KOPT-K1 (cell line): ENCODE measurements at regions not wholly inside any gene's neighbourhood (a gene's known extent, or its start where the extent isn't known, plus 50 kb on each side); places are given as distances from the start of the nearest gene placed in this dataset.

Source experiments
- H3K27ac ChIP-seq: fragments of 200-600 bp; sonication (generic); 2 replicates; pipeline ENCODE4 v1.5.1; 2016; ENCODE audit warnings: antibody characterized with exemption, mild to moderate bottlenecking, low read depth, low read length; ENCODE audit not compliant: poor library complexity, severe bottlenecking
- H3K36me3 ChIP-seq: fragments of 200-600 bp; sonication (generic); 2 replicates; pipeline ENCODE4 v1.5.1; 2017; ENCODE audit warnings: antibody characterized with exemption, mild to moderate bottlenecking, low read length, moderate library complexity; ENCODE audit not compliant: insufficient read depth
- H3K9me3 ChIP-seq: fragments of 200-600 bp; sonication (generic); 2 replicates; pipeline ENCODE4 v1.5.1; 2017; ENCODE audit warnings: antibody characterized with exemption, low read length, mild to moderate bottlenecking; ENCODE audit not compliant: insufficient read depth, poor library complexity, severe bottlenecking

GRCh38 chr15:60086681-60087429 lies 82.7 kb downstream of the FOXB1 start:
- no peaks in the 10 kb centered on the region for H3K9me3 ChIP-seq
- no peak overlapping the region for H3K27ac ChIP-seq

DNA sequence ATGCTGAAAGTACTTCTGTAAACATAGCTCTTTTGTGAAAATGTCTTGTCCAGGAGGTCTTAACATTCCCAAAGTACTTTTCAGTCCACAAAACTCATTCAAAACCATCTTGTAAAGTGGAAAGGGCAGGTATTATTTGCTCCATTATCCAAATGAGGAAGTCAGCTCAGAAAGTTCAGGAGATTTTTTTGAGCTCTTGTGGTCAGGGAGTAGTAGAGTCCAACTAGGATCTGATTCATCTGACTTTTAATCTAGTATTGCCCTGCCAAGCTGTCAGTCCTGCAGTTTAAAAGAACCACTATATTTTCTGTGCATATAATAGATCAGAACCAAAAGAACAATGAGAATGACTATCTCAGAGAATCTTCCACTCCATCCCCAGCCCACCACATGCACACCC lies 83.5 kb downstream of the FOXB1 start:
- H3K9me3 ChIP-seq = no peaks in the 10 kb centered on the region
- H3K36me3 ChIP-seq = no peaks in the 10 kb centered on the region
- H3K27ac ChIP-seq = no peak overlapping the region

More at GRCh38 chr15:60086681-60087429, 82.7 kb downstream of the FOXB1 start:
- H3K36me3 ChIP-seq = no peaks in the 10 kb centered on the region

DNA sequence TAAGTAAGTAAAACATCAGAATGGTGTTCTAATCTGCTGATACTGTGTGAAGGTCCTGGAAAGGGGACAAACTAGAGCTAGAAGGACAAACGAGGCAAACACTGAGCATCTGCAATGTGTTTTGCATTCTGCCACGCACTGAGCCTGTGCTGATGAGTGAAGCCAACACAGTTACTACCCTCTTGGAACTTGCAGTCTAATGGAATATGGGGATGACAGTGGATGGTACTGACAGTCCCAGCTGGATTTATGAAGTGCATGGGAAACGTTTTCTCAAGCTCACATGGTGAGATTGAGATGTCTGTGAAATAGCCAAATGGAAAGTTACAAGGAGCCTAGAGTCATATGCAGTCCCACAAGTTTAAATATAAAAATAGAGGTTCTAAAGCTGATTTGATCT lies 86.6 kb downstream of the FOXB1 start:
- Histone ChIP-seq H3K36me3 (no peaks in the 10 kb centered on the region), H3K27ac (no peak overlapping the region), H3K9me3 (no peaks in the 10 kb centered on the region)

DNA sequence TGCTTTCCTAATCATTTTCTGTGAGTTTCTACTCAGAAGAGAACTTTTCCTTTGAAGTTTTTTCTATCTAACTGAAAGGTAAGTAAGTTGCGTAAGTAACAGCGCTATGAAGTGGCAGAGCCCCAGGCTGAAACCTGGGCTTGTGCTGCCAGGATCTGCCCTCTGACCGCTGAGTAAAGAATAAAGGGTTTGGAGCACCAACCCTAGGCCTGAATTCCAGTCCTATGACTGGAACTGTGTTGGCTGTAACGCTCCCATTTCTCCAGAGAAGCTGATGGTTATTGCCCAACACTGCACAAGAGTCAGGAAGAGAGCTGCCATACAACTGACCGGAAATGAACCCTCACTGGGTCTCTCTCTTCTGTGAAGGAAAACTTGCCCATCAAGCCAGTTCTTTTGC lies 87.0 kb downstream of the FOXB1 start:
- Histone ChIP-seq H3K9me3 (no peaks in the 10 kb centered on the region), H3K36me3 (no peaks in the 10 kb centered on the region), H3K27ac (no peak overlapping the region)

DNA sequence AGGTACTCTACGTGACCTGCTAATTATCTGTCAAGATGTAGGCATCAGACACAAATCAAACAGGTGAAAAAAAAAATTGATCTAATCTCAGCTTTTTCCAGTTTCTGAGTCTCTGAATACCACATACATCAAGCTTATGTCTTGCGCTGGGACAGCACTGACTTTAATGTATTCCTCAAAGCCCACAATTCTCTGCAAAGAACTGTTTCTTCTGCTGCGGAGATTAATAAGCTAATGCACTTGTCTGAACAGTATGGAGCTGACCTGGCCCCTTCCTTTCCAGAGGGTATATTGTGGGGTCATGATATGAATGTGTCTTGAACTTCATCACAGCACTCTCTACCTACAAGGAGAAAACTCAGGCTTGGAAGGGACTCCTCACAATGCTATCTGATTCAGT lies 87.8 kb downstream of the FOXB1 start:
- Histone ChIP-seq H3K9me3 (peaks cover 6% of the 10 kb centered on the region), H3K27ac (no peak overlapping the region), H3K36me3 (no peaks in the 10 kb centered on the region)

DNA sequence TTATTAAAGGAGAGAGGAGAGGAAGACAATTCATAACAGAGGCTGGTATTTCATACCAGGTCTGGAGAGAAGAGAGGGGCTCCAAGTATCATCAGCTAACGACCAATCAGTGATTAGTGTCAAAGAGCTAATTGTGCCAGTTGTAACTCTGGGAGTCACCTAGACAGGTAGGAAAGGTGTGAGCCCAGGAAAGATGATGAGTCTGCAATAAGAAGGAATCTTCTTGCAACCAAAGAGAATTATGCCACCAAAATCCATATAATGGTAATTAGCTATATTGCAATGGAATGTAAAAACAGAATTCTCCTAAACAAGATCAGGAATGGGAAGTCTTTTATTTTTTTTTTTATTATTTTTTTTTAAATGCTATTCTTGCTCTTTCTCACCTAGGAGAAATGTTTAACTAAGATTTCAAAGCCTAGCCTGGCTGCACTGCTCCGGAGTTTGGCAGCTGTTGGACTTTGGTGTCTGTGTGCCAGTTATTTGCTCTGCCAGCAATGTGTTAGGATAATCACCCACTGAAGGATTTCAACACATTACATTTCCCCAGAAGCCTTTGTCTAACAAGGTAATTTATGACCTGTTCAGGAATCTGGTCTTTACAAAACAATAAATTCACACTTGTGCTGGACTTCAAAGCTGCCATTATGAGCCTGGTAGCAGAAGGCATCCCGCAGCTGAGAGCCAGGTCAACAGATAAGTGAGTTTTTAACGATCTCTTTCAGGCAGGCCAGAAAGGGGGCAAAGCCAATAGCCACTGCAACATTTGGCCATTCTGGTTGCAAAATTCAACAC lies 89.4 kb downstream of the FOXB1 start:
- peaks cover 12% of the 10 kb centered on the region for H3K9me3 ChIP-seq
- H3K36me3 ChIP-seq = no peaks in the 10 kb centered on the region
- no peak overlapping the region for H3K27ac ChIP-seq

- Histone ChIP-seq H3K27ac (no peak overlapping the region), H3K9me3 (peaks cover 12% of the 10 kb centered on the region), H3K36me3 (no peaks in the 10 kb centered on the region)
These were observed 91.6 kb downstream of the FOXB1 start for GRCh38 chr15:60095711-60096110.

GRCh38 chr15:60096157-60096556 lies 92.0 kb downstream of the FOXB1 start:
- Histone ChIP-seq H3K27ac (no peak overlapping the region), H3K36me3 (no peaks in the 10 kb centered on the region), H3K9me3 (peaks cover 12% of the 10 kb centered on the region)

GRCh38 chr15:60101416-60101815 lies 97.3 kb downstream of the FOXB1 start:
- Histone ChIP-seq H3K27ac (no peak overlapping the region), H3K36me3 (no peaks in the 10 kb centered on the region), H3K9me3 (peaks cover 12% of the 10 kb centered on the region)

GRCh38 chr15:60102748-60103147 lies 98.6 kb downstream of the FOXB1 start:
- no peaks in the 10 kb centered on the region for H3K36me3 ChIP-seq
- no peak overlapping the region for H3K27ac ChIP-seq
- peaks cover 9% of the 10 kb centered on the region for H3K9me3 ChIP-seq

GRCh38 chr15:60110909-60111308 lies 106.8 kb downstream of the FOXB1 start:
- Histone ChIP-seq H3K27ac (no peak overlapping the region), H3K9me3 (peaks cover 9% of the 10 kb centered on the region), H3K36me3 (no peaks in the 10 kb centered on the region)

GRCh38 chr15:60115579-60116380 lies 111.7 kb downstream of the FOXB1 start:
- Histone ChIP-seq H3K27ac (no peak overlapping the region), H3K9me3 (no peaks in the 10 kb centered on the region), H3K36me3 (no peaks in the 10 kb centered on the region)

GRCh38 chr15:60116456-60117089 lies 112.5 kb downstream of the FOXB1 start:
- no peaks in the 10 kb centered on the region for H3K36me3 ChIP-seq
- no peaks in the 10 kb centered on the region for H3K9me3 ChIP-seq
- H3K27ac ChIP-seq = no peak overlapping the region

GRCh38 chr15:60118146-60118545 lies 114.0 kb downstream of the FOXB1 start:
- Histone ChIP-seq H3K9me3 (no peaks in the 10 kb centered on the region), H3K36me3 (no peaks in the 10 kb centered on the region), H3K27ac (no peak overlapping the region)

DNA sequence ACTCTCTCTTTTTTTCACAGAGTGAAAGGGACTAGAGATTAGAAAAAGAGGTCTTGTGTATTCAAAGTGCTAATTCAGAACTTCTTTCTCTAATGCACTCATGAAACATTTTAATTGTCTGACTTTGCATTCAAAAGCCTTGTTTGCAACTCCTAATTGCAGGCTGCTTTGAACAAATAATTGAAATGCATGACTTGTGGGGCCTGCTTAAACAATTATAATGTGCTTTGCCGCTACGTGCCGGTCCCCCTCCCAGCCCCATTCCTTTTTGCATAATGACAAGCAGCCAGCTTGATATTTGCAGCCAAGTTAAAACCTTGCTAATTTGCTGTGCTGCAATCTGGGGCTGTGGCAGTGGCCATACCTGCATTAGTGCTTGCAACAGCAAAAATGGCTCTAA lies 114.5 kb downstream of the FOXB1 start:
- H3K27ac ChIP-seq = no peak overlapping the region

More for the DNA sequence above, 114.5 kb downstream of the FOXB1 start:
- Histone ChIP-seq H3K9me3 (no peaks in the 10 kb centered on the region), H3K36me3 (no peaks in the 10 kb centered on the region)
